HCT116 (cell line): ENCODE measurements at regions not wholly inside any gene's neighbourhood (a gene's known extent, or its start where the extent isn't known, plus 50 kb on each side); places are given as distances from the start of the nearest gene placed in this dataset.

ENCODE experiments used
- ATAC-seq: fragments of 200-7000 bp; cut with Tn5 transposase; 2 replicates; pipeline ENCODE4 v1.9.1; 2020; ENCODE audit warnings: mild to moderate bottlenecking, moderate library complexity
- BruUV-seq: library from RNA; stranded (reverse); fragments of 400-500 nt; replicated peaks from 2 replicates; lab custom pipeline; 2021; lab: Mats Ljungman, UMichigan
- CTCF ChIA-PET: fragments of 300-600 bp; sonication (Branson Sonifier 250); formaldehyde crosslinking; loops from one replicate; lab custom pipeline; 2021; ENCODE audit warnings: antibody characterized with exemption; lab: Charles Lee
- POLR2A ChIA-PET: fragments of 300-600, 350-600 bp; sonication (Branson Sonifier 250); formaldehyde crosslinking; loops from one replicate; lab custom pipeline; 2021; ENCODE audit warnings: antibody characterized with exemption; lab: Charles Lee
- RAD21 ChIA-PET, 2 experiments: fragments of 300-600 bp; sonication (Branson Sonifier 250); formaldehyde crosslinking; loops; one replicate each; lab custom pipeline; 2023; ENCODE audit warnings: low total read pairs in 2 of 2; ENCODE audit not compliant: uncharacterized antibody in 2 of 2, unreplicated experiment in 2 of 2, low non-redundant PET in 1 of 2; lab: Charles Lee
- DNase-seq: peaks from one replicate; pipeline ENCODE4 v3.0.0-alpha.2; 2010; ENCODE audit warnings: low read depth, low spot score
- H2AFZ ChIP-seq: fragments of 200-600 bp; shearing (Covaris generic), sonication (generic); 2 replicates; pipeline ENCODE4 v1.6.1; 2017; ENCODE audit warnings: low read depth, mixed run types, mixed read lengths, antibody characterized with exemption, low read length; ENCODE audit not compliant: poor library complexity, severe bottlenecking
- H3K27ac ChIP-seq: 2 replicates; pipeline ENCODE4 v1.5.1; 2012; ENCODE audit warnings: low read depth, low read length
- H3K27me3 ChIP-seq: fragments of 200-600 bp; sonication (generic); 2 replicates; pipeline ENCODE4 v1.6.1; 2016; ENCODE audit warnings: mixed run types, low read length, mixed read lengths; ENCODE audit not compliant: insufficient read depth
- H3K36me3 ChIP-seq, 2 experiments: fragments of 200-500 bp in 1 of 2; fragments of 200-600 bp in 1 of 2; sonication (Bioruptor generic) in 1 of 2; sonication (generic) in 1 of 2; 2 replicates each; pipeline versions ENCODE4 v1.5.1 to v1.6.1; 2014 to 2016; ENCODE audit warnings: low read length in 2 of 2, inconsistent platforms in 1 of 2, mixed read lengths in 1 of 2, mixed run types in 1 of 2; ENCODE audit not compliant: insufficient read depth in 2 of 2, control insufficient read depth in 1 of 2
- H3K4me1 ChIP-seq, 2 experiments: fragments of 200-600 bp in 1 of 2; sonication (generic) in 1 of 2; 2 replicates each; pipeline versions ENCODE4 v1.5.1 to v1.6.1; 2012 to 2017; ENCODE audit warnings: low read length in 2 of 2, inconsistent platforms in 1 of 2, mild to moderate bottlenecking in 1 of 2, mixed read lengths in 1 of 2, mixed run types in 1 of 2, moderate library complexity in 1 of 2; ENCODE audit not compliant: insufficient read depth in 2 of 2, control insufficient read depth in 1 of 2
- H3K4me2 ChIP-seq: fragments of 200-600 bp; sonication (generic); 2 replicates; pipeline ENCODE4 v1.6.1; 2017; ENCODE audit warnings: mixed run types, low read length, mixed read lengths
- H3K4me3 ChIP-seq, 2 experiments: fragments of 200-600 bp in 1 of 2; sonication (generic) in 1 of 2; replicated peaks in 1 of 2; 2 replicates each; pipeline ENCODE4 v1.5.1; 2011 to 2016; ENCODE audit warnings: low read length in 2 of 2, control low read depth in 1 of 2, low read depth in 1 of 2, mild to moderate bottlenecking in 1 of 2, mixed read lengths in 1 of 2, mixed run types in 1 of 2
- H3K79me2 ChIP-seq: fragments of 200-600 bp; sonication (generic); 2 replicates; pipeline ENCODE4 v1.6.1; 2017; ENCODE audit warnings: mild to moderate bottlenecking, mixed run types, low read length, moderate library complexity, mixed read lengths; ENCODE audit not compliant: insufficient read depth
- H3K9ac ChIP-seq: fragments of 200-600 bp; sonication (generic); 2 replicates; pipeline ENCODE4 v1.6.1; 2016; ENCODE audit warnings: low read length, mixed read lengths
- H3K9me2 ChIP-seq: fragments of 200-600 bp; sonication (generic), shearing (Covaris generic); 2 replicates; pipeline ENCODE4 v1.6.1; 2017; ENCODE audit warnings: mixed run types, mild to moderate bottlenecking, moderate library complexity; ENCODE audit not compliant: insufficient read depth
- H3K9me3 ChIP-seq, 2 experiments: fragments of 200-500 bp in 1 of 2; fragments of 200-600 bp in 1 of 2; sonication (Bioruptor generic) in 1 of 2; sonication (generic) in 1 of 2; 2 replicates each; pipeline ENCODE4 v1.6.1; 2014 to 2017; ENCODE audit warnings: low read length in 2 of 2, mixed read lengths in 2 of 2, inconsistent platforms in 1 of 2, low read depth in 1 of 2, mild to moderate bottlenecking in 1 of 2, mixed run types in 1 of 2, moderate library complexity in 1 of 2; ENCODE audit not compliant: control insufficient read depth in 1 of 2, insufficient read depth in 1 of 2
- H4K20me1 ChIP-seq: fragments of 200-600 bp; sonication (generic), shearing (Covaris generic); 2 replicates; pipeline ENCODE4 v1.6.1; 2017; ENCODE audit warnings: mixed run types, mild to moderate bottlenecking, moderate library complexity; ENCODE audit not compliant: insufficient read depth
- CBX3 ChIP-seq: IDR thresholded peaks from 2 replicates; pipeline ENCODE4 v1.6.1; 2012; ENCODE audit warnings: low read depth
- CEBPB ChIP-seq: IDR thresholded peaks from 2 replicates; pipeline ENCODE4 v1.6.1; 2012; ENCODE audit warnings: low read depth
- EGR1 ChIP-seq: IDR thresholded peaks from 2 replicates; pipeline ENCODE4 v1.6.1; 2012; ENCODE audit warnings: low read depth
- ELF1 ChIP-seq: IDR thresholded peaks from 2 replicates; pipeline ENCODE4 v1.6.1; 2012; ENCODE audit warnings: low read depth, borderline replicate concordance
- EZH2phosphoT487 ChIP-seq: fragments of 200-600 bp; IDR thresholded peaks from 2 replicates; pipeline ENCODE4 v1.6.1; 2018; ENCODE audit warnings: antibody characterized with exemption, borderline replicate concordance
- FOSL1 ChIP-seq: IDR thresholded peaks from 2 replicates; pipeline ENCODE4 v1.6.1; 2012; ENCODE audit warnings: low read depth
- JUND ChIP-seq: IDR thresholded peaks from 2 replicates; pipeline ENCODE4 v1.6.1; 2012
- POLR2AphosphoS5 ChIP-seq: IDR thresholded peaks from 2 replicates; pipeline ENCODE4 v1.6.1; 2011; ENCODE audit warnings: mild to moderate bottlenecking, low read depth, low read length, moderate library complexity
- RAD21 ChIP-seq: IDR thresholded peaks from 2 replicates; pipeline ENCODE4 v1.6.1; 2012; ENCODE audit warnings: low read depth, mild to moderate bottlenecking
- SIN3A ChIP-seq: IDR thresholded peaks from 2 replicates; pipeline ENCODE4 v1.6.1; 2012; ENCODE audit warnings: low read depth
- SP1 ChIP-seq: IDR thresholded peaks from 2 replicates; pipeline ENCODE4 v1.6.1; 2012; ENCODE audit warnings: low read depth
- intact Hi-C: fragments of 100-400 bp; cut with micrococcal nuclease; formaldehyde crosslinking; loops from 2 replicates; pipeline ENCODE4 v1.10.0; 2022

DNA sequence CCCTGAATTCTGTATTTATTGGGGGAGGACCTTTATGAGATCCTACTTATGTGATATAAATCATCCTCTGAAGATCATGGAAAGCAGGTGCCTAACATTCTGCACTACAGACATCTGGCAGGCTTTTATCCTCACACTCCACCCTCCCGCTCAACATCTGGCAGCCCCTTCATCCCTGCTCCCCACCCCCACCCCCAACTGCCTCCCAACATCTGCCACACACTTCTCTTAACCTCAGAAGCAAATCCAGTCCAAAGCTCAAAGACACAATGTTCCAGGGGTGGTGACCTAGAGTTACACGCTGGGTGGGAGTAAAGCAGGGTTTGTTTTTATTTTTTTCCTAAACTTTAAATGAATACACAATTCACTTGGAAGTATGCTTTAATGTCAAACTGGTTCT, 184.5 kb upstream of the ATP11B start:
- no peaks in the 10 kb centered on the region for H4K20me1 ChIP-seq
- no peak overlapping the region for H3K9ac ChIP-seq
- no peaks in the 10 kb centered on the region for H3K27me3 ChIP-seq
- H3K4me1 ChIP-seq: peaks cover 16 to 19% of the 10 kb centered on the region in 2 experiments; a peak in 3 of 4 replicates
- H3K9me3 ChIP-seq: no peaks in the 10 kb centered on the region
- TF ChIP-seq CBX3 (no peak), EZH2phosphoT487 (no peak)
- TF ChIP-seq, all 23 proteins: peak for 0
- BruUV-seq: no TSS peak
- no peaks in the 10 kb centered on the region for H3K79me2 ChIP-seq
- peak overlapping the region; percentile 64; the same call in 1 of the 2 replicates for H3K27ac ChIP-seq
- no peaks in the 10 kb centered on the region for H3K36me3 ChIP-seq
- CTCF ChIA-PET: interaction anchor here (1.2 kb wide), 1 partner anchor 13 kb away, joined by 4 read pairs; no protein-coding TSS in a partner anchor
- no peak for DNase-seq
- no peak for ATAC-seq
- H3K4me3 ChIP-seq: no peak overlapping the region
- H2AFZ ChIP-seq: peak overlapping the region; percentile 83
- peak overlapping the region; percentile 74 for H3K4me2 ChIP-seq
- POLR2A ChIA-PET: interaction anchor here (1.2 kb wide), 1 partner anchor 8 kb away, joined by 3 read pairs; no protein-coding TSS in a partner anchor
- intact Hi-C loops: no loop called here
- RAD21 ChIA-PET: no interaction called here
- no peaks in the 10 kb centered on the region for H3K9me2 ChIP-seq

DNA sequence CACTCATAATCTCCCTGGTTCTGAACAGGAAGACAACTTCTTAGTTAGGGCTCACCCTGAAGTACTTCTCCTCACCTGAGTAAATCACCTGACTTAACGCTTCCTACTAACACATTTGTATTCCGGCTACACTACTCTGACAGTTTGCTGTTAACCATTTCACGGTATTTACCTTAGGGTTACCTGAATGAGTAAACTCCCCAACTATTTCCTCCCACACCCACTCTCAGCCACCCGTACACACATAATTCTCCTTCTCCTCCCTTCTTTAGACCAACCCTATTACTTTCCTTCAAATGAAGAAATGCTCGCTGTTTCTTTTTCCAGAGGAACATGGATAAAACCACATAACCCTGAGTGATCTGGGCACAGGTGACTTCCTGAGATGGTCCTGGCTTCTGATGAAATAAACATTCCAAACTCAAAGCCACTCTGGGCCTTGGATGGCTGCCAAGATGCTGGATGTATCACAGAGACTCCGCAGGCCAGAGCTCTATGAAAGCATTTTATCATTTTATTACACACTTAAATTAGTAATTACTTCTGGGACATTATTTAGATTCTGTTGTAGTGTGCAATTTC, 183.6 kb upstream of the ATP11B start:
- no peaks in the 10 kb centered on the region for H3K79me2 ChIP-seq
- peak overlapping the region; percentile 64 for H3K27ac ChIP-seq
- H3K36me3 ChIP-seq: no peaks in the 10 kb centered on the region
- H3K4me3 ChIP-seq: peak overlapping the region; percentile 6 to 32; a peak in 3 of 4 replicates
- no peaks in the 10 kb centered on the region for H4K20me1 ChIP-seq
- no peaks in the 10 kb centered on the region for H3K27me3 ChIP-seq
- H3K9me3 ChIP-seq: no peaks in the 10 kb centered on the region
- CTCF ChIA-PET: interaction anchor here (1.2 kb wide), 1 partner anchor 12 kb away, joined by 4 read pairs; no protein-coding TSS in a partner anchor
- peak; percentile 86 for ATAC-seq
- no peaks in the 10 kb centered on the region for H3K9me2 ChIP-seq
- H3K4me1 ChIP-seq: peaks cover 16 to 19% of the 10 kb centered on the region in 2 experiments; a peak in 3 of 4 replicates
- peak; percentile 60 for DNase-seq
- peak overlapping the region; percentile 74 for H3K4me2 ChIP-seq
- H2AFZ ChIP-seq: peak overlapping the region; percentile 83
- TF ChIP-seq RAD21 (0 out of 2 replicates have a peak, but pooled peaks have one; percentile 15), SP1 (peak; percentile 74), ELF1 (no peak), SIN3A (no peak), POLR2AphosphoS5 (peak; percentile 35; the same call in 1 of the 2 replicates), CEBPB (peak; percentile 81), JUND (peak; percentile 65), EGR1 (peak; percentile 83), FOSL1 (peak; percentile 76)
- intact Hi-C loops: loop anchor here (10.0 kb wide), 1 partner anchor 1045 kb away; no protein-coding TSS in a partner anchor
- POLR2A ChIA-PET: interaction anchor here (1.2 kb wide), 1 partner anchor 9 kb away, joined by 3 read pairs; no protein-coding TSS in a partner anchor
- no TSS peak for BruUV-seq
- RAD21 ChIA-PET: no interaction called here
- no peak overlapping the region for H3K9ac ChIP-seq
